GM21529 (cell line): ENCODE measurements at regions not wholly inside any gene's neighbourhood (a gene's known extent, or its start where the extent isn't known, plus 50 kb on each side); places are given as distances from the start of the nearest gene placed in this dataset.
"Not testable (repeated sequence)": the region's sequence is repeated elsewhere in the genome, so short reads cannot be mapped to it uniquely, and the experiment has no call there.

Source experiments
- ATAC-seq: cut with Tn5 transposase; IDR thresholded peaks from one replicate; pipeline ENCODE4 v1.9.1; 2021; ENCODE audit not compliant: unreplicated experiment

DNA sequence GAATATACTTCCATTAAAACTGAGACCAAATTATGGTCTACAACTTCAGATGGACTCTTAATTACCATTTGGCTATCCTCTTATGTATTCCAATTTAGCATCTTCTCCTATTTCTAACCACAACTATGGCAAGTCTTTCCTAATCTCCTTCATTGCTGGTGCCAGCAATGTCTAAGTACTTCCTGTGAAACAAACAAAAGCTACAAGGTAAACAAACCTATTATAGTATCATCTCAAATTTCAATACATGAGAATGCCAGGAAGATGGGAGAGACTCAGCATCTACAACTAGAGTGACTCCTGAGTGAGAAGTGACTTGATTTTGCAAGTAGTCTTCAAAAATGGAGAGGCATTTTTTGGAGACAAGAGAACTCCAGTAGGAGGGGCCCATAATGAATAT is 202.9 kb upstream of the ATXN7L3B start:
- no peak for ATAC-seq

- no peak for ATAC-seq
These were observed 199.7 kb upstream of the ATXN7L3B start for GRCh38 chr12:74337951-74338350.

DNA sequence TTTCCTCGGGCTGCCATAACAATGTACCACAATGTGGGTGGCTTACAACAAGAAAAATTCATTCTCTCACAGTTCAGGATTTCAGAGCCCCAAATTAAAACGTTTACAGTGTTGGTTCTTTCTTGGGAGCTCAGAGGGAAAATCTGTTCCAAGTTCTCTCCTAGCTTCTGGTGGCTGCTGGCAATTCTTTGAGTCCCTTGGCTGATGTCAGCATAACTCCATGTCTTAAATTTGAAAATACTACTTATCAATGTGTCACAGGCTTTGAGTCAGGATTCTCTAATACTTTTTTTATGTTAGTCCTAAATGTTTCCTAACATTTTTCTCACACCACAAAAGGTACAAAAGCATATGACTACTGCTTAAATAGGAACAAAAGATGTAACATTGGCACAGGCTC is 198.4 kb upstream of the ATXN7L3B start:
- no peak for ATAC-seq

DNA sequence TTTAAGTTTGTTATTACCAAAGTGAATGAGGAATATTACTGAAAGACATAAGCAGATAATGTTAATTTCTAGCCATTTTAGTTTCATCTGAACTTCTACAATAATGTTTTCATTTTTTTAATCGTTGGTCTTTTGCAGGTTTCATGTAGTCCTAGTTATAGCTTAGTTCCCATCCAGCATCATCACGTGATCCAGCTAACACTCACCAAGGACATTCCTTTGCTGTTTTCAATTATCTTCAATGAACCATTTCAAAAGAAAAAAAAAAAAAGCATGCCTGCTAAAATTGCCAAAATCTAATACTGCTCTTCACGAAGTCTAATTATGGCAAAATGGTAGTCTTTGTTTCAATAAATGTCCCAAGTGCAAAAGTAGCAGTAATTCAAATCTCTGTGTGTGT is 187.7 kb upstream of the ATXN7L3B start:
- no peak for ATAC-seq

GRCh38 chr12:74365178-74365964 is 172.3 kb upstream of the ATXN7L3B start:
- ATAC-seq: peak; percentile 77

- ATAC-seq: no peak
These were observed 166.9 kb upstream of the ATXN7L3B start for GRCh38 chr12:74370608-74371216.

DNA sequence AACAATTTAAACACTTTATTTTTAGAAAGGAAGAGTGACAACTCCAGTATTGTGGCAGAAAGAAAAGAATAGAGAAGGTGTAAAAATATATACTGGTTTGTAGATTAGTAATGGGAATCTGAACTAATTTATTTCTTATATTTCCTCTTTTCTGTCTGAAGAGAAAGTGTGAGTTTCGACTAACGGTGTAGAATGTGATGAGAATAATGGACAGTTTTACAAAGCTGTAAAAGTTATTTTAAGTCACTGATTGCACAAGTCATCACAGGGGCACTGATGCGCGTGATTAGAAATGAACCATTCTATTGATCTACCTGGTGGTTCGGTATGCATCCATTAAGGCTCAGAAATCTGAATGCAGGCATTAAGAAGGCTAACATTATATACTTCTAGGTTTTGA is 158.5 kb upstream of the ATXN7L3B start:
- ATAC-seq: no peak

GRCh38 chr12:74381958-74382357 is 155.7 kb upstream of the ATXN7L3B start:
- ATAC-seq: no peak

DNA sequence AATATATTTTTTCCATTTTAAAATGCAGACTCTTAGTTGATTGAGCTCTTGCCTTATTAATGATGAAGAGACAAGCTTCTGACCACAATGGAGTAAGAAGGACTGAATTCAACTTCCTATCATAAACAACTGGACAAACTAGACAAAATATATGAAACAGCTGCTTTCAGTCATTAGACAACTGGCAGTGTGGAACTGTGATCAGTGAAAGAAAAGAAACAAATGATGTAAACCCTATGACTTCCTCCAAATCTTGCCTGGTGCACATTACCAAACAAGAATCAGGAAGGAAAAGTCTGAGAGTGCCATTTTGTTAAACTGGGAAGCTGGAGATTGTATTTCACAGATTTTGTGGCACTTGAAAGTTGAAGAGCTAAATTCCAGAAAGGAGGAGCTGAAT is 154.7 kb upstream of the ATXN7L3B start:
- no peak for ATAC-seq

DNA sequence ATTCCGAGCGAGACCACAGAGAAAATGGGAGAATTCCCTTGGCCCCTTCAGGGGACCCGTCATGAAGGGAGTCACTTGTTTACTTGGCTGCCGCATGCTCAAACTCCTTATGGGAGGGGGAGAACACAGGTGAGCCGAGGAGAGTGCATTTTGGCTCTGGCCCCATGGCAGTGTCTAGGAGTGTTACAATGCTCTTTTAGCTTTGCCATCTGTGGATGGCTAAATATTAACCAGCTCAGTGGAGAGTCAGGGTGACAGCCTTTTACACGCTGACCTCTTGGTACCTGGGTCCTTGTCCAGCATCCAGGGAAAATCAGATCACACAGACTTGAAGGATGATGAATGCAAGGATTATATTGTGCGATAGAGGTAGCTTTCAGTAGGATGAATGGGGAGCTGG is 146.4 kb upstream of the ATXN7L3B start:
- ATAC-seq: no peak

DNA sequence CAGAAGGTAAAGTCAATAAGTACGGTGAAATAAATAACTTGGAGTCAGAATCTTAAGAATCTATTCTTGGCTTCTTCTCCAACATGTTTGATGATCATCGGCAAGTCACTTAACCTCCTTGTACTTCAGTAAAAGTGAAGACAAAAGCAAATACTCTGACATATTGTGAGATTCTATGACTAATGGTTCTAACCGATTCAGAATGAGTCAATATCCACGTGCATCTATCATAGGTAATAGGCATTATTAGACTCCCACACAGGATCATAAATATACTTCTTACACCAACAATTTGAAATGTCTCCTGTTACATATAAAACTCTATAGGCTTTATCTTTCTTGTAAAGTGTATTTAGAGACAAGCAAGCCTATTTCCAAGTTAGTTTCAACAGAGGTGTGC is 144.4 kb upstream of the ATXN7L3B start:
- no peak for ATAC-seq

DNA sequence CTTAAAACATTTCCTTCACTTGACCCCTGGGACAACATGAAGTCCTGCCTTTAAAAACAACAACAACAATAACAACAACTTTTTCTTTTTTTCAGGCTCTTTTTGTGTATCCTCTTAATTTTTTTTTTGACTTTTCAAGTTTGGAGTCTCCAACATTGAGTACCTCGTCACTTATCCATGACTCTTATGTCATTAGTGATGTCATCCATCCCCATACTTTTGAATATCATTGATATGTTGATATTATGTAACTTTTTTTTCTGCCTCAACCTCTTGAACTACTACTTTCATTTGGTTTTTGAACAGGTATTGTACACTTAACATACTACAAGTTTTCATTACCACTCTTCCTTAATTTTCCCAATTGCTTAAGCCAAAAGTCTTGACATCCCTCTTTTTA is 143.0 kb upstream of the ATXN7L3B start:
- no peak for ATAC-seq

- ATAC-seq: no peak
These were observed 136.6 kb upstream of the ATXN7L3B start for GRCh38 chr12:74401035-74401434.

DNA sequence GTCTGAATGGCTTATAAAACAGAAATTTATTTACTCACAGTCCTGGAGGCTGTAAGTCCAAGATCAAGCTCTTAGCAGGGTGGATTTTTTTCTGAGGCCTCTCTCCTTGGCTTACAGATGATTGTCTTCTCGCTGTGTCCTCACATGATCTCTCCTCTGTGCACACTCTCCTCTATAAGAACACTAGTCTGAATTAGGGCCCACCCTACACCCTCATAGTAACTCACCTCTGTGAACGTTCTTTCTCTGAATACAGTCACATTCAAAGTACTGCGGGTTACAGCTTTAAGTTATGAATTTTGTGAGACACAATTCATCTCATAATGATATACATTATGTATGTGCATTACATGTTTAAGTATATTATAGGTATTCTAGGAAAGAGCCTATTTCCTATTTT is 135.7 kb upstream of the ATXN7L3B start:
- ATAC-seq: no peak

DNA sequence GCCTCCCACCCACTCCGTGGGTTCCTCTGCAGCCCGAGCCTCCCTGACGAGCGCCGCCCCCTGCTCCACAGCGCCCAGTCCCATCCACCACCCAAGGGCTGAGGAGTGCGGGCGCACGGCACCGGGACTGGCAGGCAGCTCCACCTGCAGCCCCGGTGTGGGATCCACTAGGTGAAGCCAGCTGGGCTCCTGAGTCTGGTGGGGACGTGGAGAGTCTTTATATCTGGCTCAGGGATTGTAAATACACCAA is 134.5 kb upstream of the ATXN7L3B start:
- not testable (repeated sequence) for ATAC-seq

GRCh38 chr12:74408601-74409166 is 129.0 kb upstream of the ATXN7L3B start:
- ATAC-seq: no peak

DNA sequence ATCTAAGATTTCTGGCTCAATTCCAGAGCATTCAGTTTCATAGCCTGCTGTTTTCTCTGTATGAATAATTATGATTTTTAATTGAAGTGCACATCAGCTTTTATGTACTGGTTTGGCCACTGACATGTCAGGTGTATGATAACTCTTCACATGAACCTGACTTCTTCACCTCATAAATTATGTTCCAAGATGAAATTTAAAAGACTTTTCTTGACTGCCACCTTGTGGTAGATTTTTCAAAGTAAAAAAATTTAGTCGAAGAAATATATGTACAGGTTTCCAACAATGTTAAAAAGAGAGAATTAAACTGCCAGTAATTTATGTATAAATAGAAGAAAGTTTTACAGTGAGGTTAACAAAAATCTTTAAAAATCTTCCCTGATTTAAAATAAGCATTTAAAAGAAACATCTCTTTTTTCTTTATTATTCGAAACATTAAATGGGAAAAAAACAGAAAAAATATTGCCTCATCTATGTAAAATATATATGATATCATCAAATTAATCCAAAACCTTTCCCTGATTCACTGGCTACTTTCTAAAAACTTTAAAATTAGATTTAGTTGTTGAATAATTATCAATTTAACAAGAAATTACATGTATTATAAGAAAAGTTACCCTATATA is 124.9 kb upstream of the ATXN7L3B start:
- no peak for ATAC-seq

GRCh38 chr12:74415633-74416032 is 122.0 kb upstream of the ATXN7L3B start:
- peak; percentile 76 for ATAC-seq

GRCh38 chr12:74418573-74418972 is 119.1 kb upstream of the ATXN7L3B start:
- ATAC-seq: no peak

- no peak for ATAC-seq
These were observed 112.9 kb upstream of the ATXN7L3B start for GRCh38 chr12:74424778-74425177.

DNA sequence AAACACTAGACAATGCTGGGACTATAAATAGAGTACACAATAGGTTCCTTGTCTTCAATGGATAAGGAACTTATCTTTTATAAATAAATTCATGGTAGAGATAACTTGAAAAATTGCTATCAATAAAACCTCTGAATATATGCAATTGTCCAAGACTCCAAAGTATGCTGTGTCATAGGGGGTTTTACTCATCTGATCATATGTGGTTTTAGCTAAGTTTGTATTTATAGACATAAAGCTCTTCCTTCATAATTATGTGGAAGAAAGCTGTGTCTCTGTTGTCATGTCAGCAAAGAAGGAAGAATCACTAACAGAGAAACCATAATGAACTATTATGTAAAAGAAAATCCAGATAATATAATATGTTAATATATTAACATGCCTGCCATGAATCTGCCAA is 111.5 kb upstream of the ATXN7L3B start:
- no peak for ATAC-seq

GRCh38 chr12:74429535-74429934 is 108.1 kb upstream of the ATXN7L3B start:
- no peak for ATAC-seq
